Uterus (tissue), 3 donors: ENCODE measurements at regions not wholly inside any gene's neighbourhood (a gene's known extent, or its start where the extent isn't known, plus 50 kb on each side); places are given as distances from the start of the nearest gene placed in this dataset.

Experiments used
- DNase-seq, 2 donors: peaks; one replicate each; pipeline ENCODE4 v3.0.0-alpha.2; 2019 to 2020
- H3K27ac ChIP-seq, 2 donors: fragments of 200-600 bp; sonication (generic); 1 replicate in 1 of 2; 2 replicates in 1 of 2; pipeline ENCODE4 v1.5.1; 2016 to 2018
- H3K27me3 ChIP-seq, 2 donors: fragments of 200-600 bp; sonication (generic); one replicate each; pipeline ENCODE4 v1.5.1; 2018 to 2019; ENCODE audit warnings: control low read depth in 1 of 2
- H3K36me3 ChIP-seq, 2 donors: fragments of 200-600 bp; sonication (generic); one replicate each; pipeline ENCODE4 v1.5.1; 2019; ENCODE audit warnings: control low read depth in 1 of 2
- H3K4me1 ChIP-seq, 2 donors: fragments of 200-600 bp; sonication (generic); one replicate each; pipeline ENCODE4 v1.5.1; 2018 to 2019; ENCODE audit warnings: control low read depth in 1 of 2
- H3K4me3 ChIP-seq, 2 donors: fragments of 200-600 bp; sonication (generic); 1 replicate in 1 of 2; 2 replicates in 1 of 2; pipeline ENCODE4 v1.5.1; 2018 to 2019; ENCODE audit warnings: mild to moderate bottlenecking in 1 of 2
- H3K9me3 ChIP-seq, 2 donors: fragments of 200-600 bp; sonication (generic); one replicate each; pipeline ENCODE4 v1.5.1; 2019; ENCODE audit warnings: control low read depth in 1 of 2
- POLR2A ChIP-seq, 2 donors: fragments of 450-650 bp; IDR thresholded peaks; one replicate each; pipeline ENCODE4 v1.6.1; 2016; ENCODE audit warnings: antibody characterized with exemption in 2 of 2, mild to moderate bottlenecking in 1 of 2, moderate library complexity in 1 of 2
- intact Hi-C: fragments of 100-400 bp; cut with DNase I; formaldehyde crosslinking; loops from one replicate; pipeline ENCODE4 v1.15.1; 2023; ENCODE audit warnings: low total_unique reads
- TF ChIP-seq, protein P1 (sequence below), 4 experiments: fragments of 200-600 bp in 2 of 4; fragments of 450-650 bp in 2 of 4; sonication (generic) in 2 of 4; IDR thresholded peaks; one replicate each; pipeline ENCODE4 v1.5.1; 2016 to 2019; ENCODE audit warnings: antibody characterized with exemption in 4 of 4, mild to moderate bottlenecking in 2 of 4, moderate library complexity in 1 of 4
- donor health status: DM: yes; HTN: yes; CAD: no.

DNA sequence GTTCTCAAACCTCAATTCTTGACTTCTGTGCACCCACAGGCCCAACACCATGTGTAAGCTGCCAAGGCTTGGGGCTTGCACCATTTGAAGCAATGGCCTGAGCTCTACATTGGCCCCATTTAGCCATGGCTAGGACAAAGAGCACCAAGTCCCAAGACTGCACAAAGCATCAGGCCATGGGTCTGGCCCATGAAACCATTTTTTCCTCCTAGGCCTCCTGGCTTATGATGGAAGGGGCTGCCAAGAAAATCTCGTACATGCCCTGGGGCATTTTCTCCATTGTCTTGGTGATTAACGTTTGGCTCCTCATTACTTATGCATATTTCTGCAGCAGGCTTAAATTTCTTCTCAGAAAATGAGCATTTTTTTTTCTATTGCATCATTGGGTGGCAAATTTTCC, 1128.7 kb upstream of the ADGRB3 start:
- no peaks in the 10 kb centered on the region for H3K9me3 ChIP-seq
- no peaks in the 10 kb centered on the region for H3K27me3 ChIP-seq
- H3K4me1 ChIP-seq: no peaks in the 10 kb centered on the region
- TF ChIP-seq, protein P1, sequence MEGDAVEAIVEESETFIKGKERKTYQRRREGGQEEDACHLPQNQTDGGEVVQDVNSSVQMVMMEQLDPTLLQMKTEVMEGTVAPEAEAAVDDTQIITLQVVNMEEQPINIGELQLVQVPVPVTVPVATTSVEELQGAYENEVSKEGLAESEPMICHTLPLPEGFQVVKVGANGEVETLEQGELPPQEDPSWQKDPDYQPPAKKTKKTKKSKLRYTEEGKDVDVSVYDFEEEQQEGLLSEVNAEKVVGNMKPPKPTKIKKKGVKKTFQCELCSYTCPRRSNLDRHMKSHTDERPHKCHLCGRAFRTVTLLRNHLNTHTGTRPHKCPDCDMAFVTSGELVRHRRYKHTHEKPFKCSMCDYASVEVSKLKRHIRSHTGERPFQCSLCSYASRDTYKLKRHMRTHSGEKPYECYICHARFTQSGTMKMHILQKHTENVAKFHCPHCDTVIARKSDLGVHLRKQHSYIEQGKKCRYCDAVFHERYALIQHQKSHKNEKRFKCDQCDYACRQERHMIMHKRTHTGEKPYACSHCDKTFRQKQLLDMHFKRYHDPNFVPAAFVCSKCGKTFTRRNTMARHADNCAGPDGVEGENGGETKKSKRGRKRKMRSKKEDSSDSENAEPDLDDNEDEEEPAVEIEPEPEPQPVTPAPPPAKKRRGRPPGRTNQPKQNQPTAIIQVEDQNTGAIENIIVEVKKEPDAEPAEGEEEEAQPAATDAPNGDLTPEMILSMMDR (IDR thresholded peaks at IDR 0.05): no peak
- TF ChIP-seq POLR2A (IDR thresholded peaks at IDR 0.05): no peak
- H3K36me3 ChIP-seq: no peaks in the 10 kb centered on the region
- DNase-seq: no peak
- H3K4me3 ChIP-seq: no peak overlapping the region
- no peak overlapping the region for H3K27ac ChIP-seq
- intact Hi-C loops: no loop called here

GRCh38 chr6:67501755-67502154, 1133.3 kb upstream of the ADGRB3 start:
- no peaks in the 10 kb centered on the region for H3K9me3 ChIP-seq
- intact Hi-C loops: no loop called here
- TF ChIP-seq POLR2A (IDR thresholded peaks at IDR 0.05): no peak
- TF ChIP-seq, protein P1 (IDR thresholded peaks at IDR 0.05): no peak

GRCh38 chr6:67497749-67498148, 1137.3 kb upstream of the ADGRB3 start:
- Histone ChIP-seq H3K27ac (no peak overlapping the region), H3K4me3 (no peak overlapping the region), H3K36me3 (no peaks in the 10 kb centered on the region), H3K9me3 (no peaks in the 10 kb centered on the region), H3K27me3 (no peaks in the 10 kb centered on the region), H3K4me1 (no peaks in the 10 kb centered on the region)
- intact Hi-C loops: no loop called here
- no peak for TF ChIP-seq POLR2A (IDR thresholded peaks at IDR 0.05)
- TF ChIP-seq, protein P1 (IDR thresholded peaks at IDR 0.05): no peak
- no peak for DNase-seq

More at GRCh38 chr6:67501755-67502154, 1133.3 kb upstream of the ADGRB3 start:
- Histone ChIP-seq H3K4me1 (no peaks in the 10 kb centered on the region), H3K36me3 (no peaks in the 10 kb centered on the region), H3K27ac (no peak overlapping the region), H3K27me3 (no peaks in the 10 kb centered on the region), H3K4me3 (no peak overlapping the region)
- DNase-seq: no peak

DNA sequence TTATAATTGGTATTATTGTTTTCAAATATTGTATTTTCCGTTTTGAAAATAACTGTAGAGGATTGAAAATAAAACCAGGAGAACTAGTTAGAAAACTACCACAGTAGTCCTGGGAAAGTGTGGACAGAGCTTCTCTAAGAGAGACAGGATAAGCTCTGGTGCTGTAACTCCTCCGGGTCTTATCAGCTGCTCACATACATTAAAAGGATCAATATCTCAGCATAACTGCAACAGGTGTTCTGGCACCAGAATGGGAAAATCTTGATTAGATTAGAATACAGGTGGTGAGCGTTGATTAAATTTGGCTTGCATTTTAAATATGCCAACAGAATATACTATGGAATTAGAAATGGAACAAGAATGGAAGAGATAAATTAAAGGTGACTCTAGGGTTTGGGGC, 1138.9 kb upstream of the ADGRB3 start:
- intact Hi-C loops: no loop called here
- H3K4me1 ChIP-seq: no peaks in the 10 kb centered on the region
- H3K36me3 ChIP-seq: no peaks in the 10 kb centered on the region
- H3K27me3 ChIP-seq: no peaks in the 10 kb centered on the region
- H3K27ac ChIP-seq: no peak overlapping the region
- H3K9me3 ChIP-seq: no peaks in the 10 kb centered on the region
- no peak overlapping the region for H3K4me3 ChIP-seq
- no peak for DNase-seq
- TF ChIP-seq POLR2A (IDR thresholded peaks at IDR 0.05): no peak

- no peak for TF ChIP-seq POLR2A (IDR thresholded peaks at IDR 0.05)
- TF ChIP-seq, protein P1 (IDR thresholded peaks at IDR 0.05): no peak
- H3K4me3 ChIP-seq: no peak overlapping the region
- no peak overlapping the region for H3K27ac ChIP-seq
- H3K9me3 ChIP-seq: no peaks in the 10 kb centered on the region
- no peak for DNase-seq
- intact Hi-C loops: no loop called here
- no peaks in the 10 kb centered on the region for H3K36me3 ChIP-seq
- H3K4me1 ChIP-seq: no peaks in the 10 kb centered on the region
- H3K27me3 ChIP-seq: no peaks in the 10 kb centered on the region
These were observed 1141.4 kb upstream of the ADGRB3 start for GRCh38 chr6:67493682-67494081.

DNA sequence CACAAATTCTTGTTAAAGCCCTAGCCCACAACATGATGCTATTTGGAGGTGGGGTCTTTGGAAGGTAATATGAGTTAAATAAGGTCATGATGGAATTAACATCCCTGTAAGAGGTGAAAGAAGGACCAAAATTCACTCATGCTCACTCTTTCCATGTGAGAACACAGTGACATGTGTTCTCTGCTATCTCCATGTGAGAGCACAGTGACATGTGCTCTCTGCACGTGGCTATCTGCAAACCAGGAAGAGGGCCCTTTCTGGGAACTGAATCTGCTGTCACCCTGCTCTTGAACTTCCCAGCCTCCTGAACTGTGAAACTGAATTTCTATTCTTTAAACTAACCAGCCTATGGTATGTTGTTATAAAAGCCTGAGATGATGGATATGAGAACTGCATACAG, 1159.4 kb upstream of the ADGRB3 start:
- no peaks in the 10 kb centered on the region for H3K9me3 ChIP-seq
- intact Hi-C loops: no loop called here
- no peaks in the 10 kb centered on the region for H3K27me3 ChIP-seq
- no peaks in the 10 kb centered on the region for H3K4me1 ChIP-seq
- no peak for DNase-seq
- H3K27ac ChIP-seq: no peak overlapping the region
- H3K36me3 ChIP-seq: no peaks in the 10 kb centered on the region
- TF ChIP-seq, protein P1 (IDR thresholded peaks at IDR 0.05): no peak
- TF ChIP-seq POLR2A (IDR thresholded peaks at IDR 0.05): no peak
- no peak overlapping the region for H3K4me3 ChIP-seq
